Inferior parietal cortex (tissue), 1 donor: ENCODE measurements at regions not wholly inside any gene's neighbourhood (a gene's known extent, or its start where the extent isn't known, plus 50 kb on each side); places are given as distances from the start of the nearest gene placed in this dataset.

Source experiments
- DNase-seq: peaks from one replicate; pipeline ENCODE4 v3.0.0-alpha.2; 2016; ENCODE audit errors: extremely low spot score

GRCh38 chr1:87560601-87561360 lies 232.1 kb downstream of the LMO4 start:
- DNase-seq, result no peak

GRCh38 chr1:87563211-87563610 lies 234.5 kb downstream of the LMO4 start:
- no peak for DNase-seq

GRCh38 chr1:87565861-87566260 lies 237.2 kb downstream of the LMO4 start:
- no peak for DNase-seq

GRCh38 chr1:87568005-87568404 lies 239.3 kb downstream of the LMO4 start:
- no peak for DNase-seq

GRCh38 chr1:87568911-87569310 lies 240.2 kb downstream of the LMO4 start:
- no peak for DNase-seq

- no peak for DNase-seq
Measured at GRCh38 chr1:87572008-87572407, 243.3 kb downstream of the LMO4 start.

- DNase-seq, result no peak
Measured at GRCh38 chr1:87572891-87573290, 244.2 kb downstream of the LMO4 start.

- DNase-seq, result no peak
Measured at GRCh38 chr1:87575528-87575927, 246.8 kb downstream of the LMO4 start.

- DNase-seq, result no peak
Measured at GRCh38 chr1:87578464-87578863, 249.8 kb downstream of the LMO4 start.

GRCh38 chr1:87583459-87583858 lies 254.8 kb downstream of the LMO4 start:
- DNase-seq, result no peak

GRCh38 chr1:87584586-87584985 lies 255.9 kb downstream of the LMO4 start:
- no peak for DNase-seq

- no peak for DNase-seq
Measured at GRCh38 chr1:87586501-87586900, 257.8 kb downstream of the LMO4 start.

GRCh38 chr1:87588495-87588894 lies 259.8 kb downstream of the LMO4 start:
- no peak for DNase-seq

GRCh38 chr1:87591492-87591891 lies 262.8 kb downstream of the LMO4 start:
- no peak for DNase-seq

GRCh38 chr1:87592156-87592555 lies 263.5 kb downstream of the LMO4 start:
- no peak for DNase-seq

- no peak for DNase-seq
Measured at GRCh38 chr1:87594736-87595383, 266.2 kb downstream of the LMO4 start.

- no peak for DNase-seq
Measured at GRCh38 chr1:87595384-87595781, 266.7 kb downstream of the LMO4 start.

- no peak for DNase-seq
Measured at GRCh38 chr1:87598429-87598828, 269.7 kb downstream of the LMO4 start.

GRCh38 chr1:87599569-87599968 lies 270.9 kb downstream of the LMO4 start:
- no peak for DNase-seq

- DNase-seq, result no peak
Measured at GRCh38 chr1:87600055-87600850, 271.6 kb downstream of the LMO4 start.

- DNase-seq, result no peak
Measured at GRCh38 chr1:87600854-87601253, 272.2 kb downstream of the LMO4 start.

- DNase-seq, result no peak
Measured at GRCh38 chr1:87603626-87604025, 274.9 kb downstream of the LMO4 start.

GRCh38 chr1:87612956-87613355 lies 284.3 kb downstream of the LMO4 start:
- no peak for DNase-seq
